H9 (cell line): ENCODE measurements at regions not wholly inside any gene's neighbourhood (a gene's known extent, or its start where the extent isn't known, plus 50 kb on each side); places are given as distances from the start of the nearest gene placed in this dataset.
A peak's percentile ranks its signal among the peaks of the same experiment; 100 is the strongest.

Experiments used
- DNase-seq: peaks from one replicate; pipeline ENCODE4 v3.0.0-alpha.2; 2017
- H2AFZ ChIP-seq: one replicate; pipeline ENCODE4 v1.6.1; 2013; ENCODE audit warnings: mild to moderate bottlenecking, low read length, control low read depth, moderate library complexity
- H2AK5ac ChIP-seq: 2 replicates; pipeline ENCODE4 v1.6.1; 2013; ENCODE audit warnings: low read length, control low read depth, mixed read lengths; ENCODE audit not compliant: insufficient read length
- H2BK120ac ChIP-seq: one replicate; pipeline ENCODE4 v1.6.1; 2013; ENCODE audit warnings: low read depth, mild to moderate bottlenecking, low read length, control low read depth, inconsistent platforms; ENCODE audit not compliant: poor library complexity, severe bottlenecking
- H2BK12ac ChIP-seq: 2 replicates; pipeline ENCODE4 v1.6.1; 2013; ENCODE audit warnings: low read length, control low read depth, mixed read lengths, low read depth; ENCODE audit not compliant: insufficient read length
- H2BK15ac ChIP-seq: 2 replicates; pipeline ENCODE4 v1.6.1; 2013; ENCODE audit warnings: low read depth, low read length, control low read depth
- H2BK20ac ChIP-seq: one replicate; pipeline ENCODE4 v1.6.1; 2013; ENCODE audit warnings: low read depth, mild to moderate bottlenecking, low read length, control low read depth, inconsistent platforms; ENCODE audit not compliant: poor library complexity, severe bottlenecking
- H2BK5ac ChIP-seq: 2 replicates; pipeline ENCODE4 v1.6.1; 2013; ENCODE audit warnings: low read length, control low read depth, mixed read lengths; ENCODE audit not compliant: insufficient read length
- H3K14ac ChIP-seq: 2 replicates; pipeline ENCODE4 v1.6.1; 2013; ENCODE audit warnings: low read length, control low read depth; ENCODE audit not compliant: insufficient read depth
- H3K18ac ChIP-seq: 2 replicates; pipeline ENCODE4 v1.6.1; 2013; ENCODE audit warnings: low read depth, mild to moderate bottlenecking, mixed read lengths, low read length, control low read depth; ENCODE audit not compliant: insufficient read length
- H3K23ac ChIP-seq: 2 replicates; pipeline ENCODE4 v1.6.1; 2013; ENCODE audit warnings: low read length, control low read depth, mixed read lengths, low read depth; ENCODE audit not compliant: insufficient read length
- H3K23me2 ChIP-seq: 2 replicates; pipeline ENCODE4 v1.6.1; 2013; ENCODE audit warnings: low read depth, mild to moderate bottlenecking, mixed read lengths, low read length, control low read depth; ENCODE audit not compliant: insufficient read length, poor library complexity, severe bottlenecking
- H3K27ac ChIP-seq: 2 replicates; pipeline ENCODE4 v1.5.1; 2013; ENCODE audit warnings: low read length, control low read depth, mixed read lengths, low read depth; ENCODE audit not compliant: insufficient read length
- H3K27me3 ChIP-seq: 2 replicates; pipeline ENCODE4 v1.6.1; 2013; ENCODE audit warnings: low read length, control low read depth, inconsistent platforms; ENCODE audit not compliant: insufficient read depth
- H3K4ac ChIP-seq: 2 replicates; pipeline ENCODE4 v1.6.1; 2013; ENCODE audit warnings: low read depth, mild to moderate bottlenecking, control low read depth, inconsistent platforms, low read length, moderate library complexity
- H3K4me1 ChIP-seq: 2 replicates; pipeline ENCODE4 v1.6.1; 2013; ENCODE audit warnings: low read length, control low read depth, inconsistent platforms; ENCODE audit not compliant: insufficient read depth
- H3K4me2 ChIP-seq: 2 replicates; pipeline ENCODE4 v1.6.1; 2013; ENCODE audit warnings: low read length, control low read depth, mixed read lengths; ENCODE audit not compliant: insufficient read length, insufficient read depth
- H3K56ac ChIP-seq: 2 replicates; pipeline ENCODE4 v1.6.1; 2013; ENCODE audit warnings: low read depth, mild to moderate bottlenecking, mixed read lengths, low read length, control low read depth; ENCODE audit not compliant: insufficient read length
- H3K79me1 ChIP-seq: 2 replicates; pipeline ENCODE4 v1.6.1; 2013; ENCODE audit warnings: low read depth, mild to moderate bottlenecking, moderate library complexity, low read length, control low read depth, inconsistent platforms; ENCODE audit not compliant: insufficient read depth, poor library complexity, severe bottlenecking
- H3K79me2 ChIP-seq: 2 replicates; pipeline ENCODE4 v1.6.1; 2013; ENCODE audit warnings: low read length, control low read depth, inconsistent platforms; ENCODE audit not compliant: insufficient read depth
- H3K9ac ChIP-seq: 2 replicates; pipeline ENCODE4 v1.6.1; 2013; ENCODE audit warnings: low read length, control low read depth, mixed read lengths; ENCODE audit not compliant: insufficient read length; ENCODE audit errors: extremely low read depth
- H3K9me3 ChIP-seq: one replicate; pipeline ENCODE4 v1.6.1; 2013; ENCODE audit warnings: low read depth, low read length, inconsistent platforms; ENCODE audit not compliant: control insufficient read depth
- H3T11ph ChIP-seq: one replicate; pipeline ENCODE4 v1.6.1; 2013; ENCODE audit warnings: mild to moderate bottlenecking, low read length, control low read depth, inconsistent platforms
- H4K20me1 ChIP-seq: one replicate; pipeline ENCODE4 v1.6.1; 2013; ENCODE audit not compliant: control insufficient read depth, insufficient read length, insufficient read depth
- H4K5ac ChIP-seq: 2 replicates; pipeline ENCODE4 v1.6.1; 2013; ENCODE audit warnings: low read depth, mild to moderate bottlenecking, mixed read lengths, low read length, control low read depth; ENCODE audit not compliant: insufficient read length
- H4K8ac ChIP-seq: replicated peaks from 2 replicates; pipeline ENCODE4 v1.6.1; 2013; ENCODE audit warnings: low read length, control low read depth, mixed read lengths, low read depth; ENCODE audit not compliant: insufficient read length
- H4K91ac ChIP-seq: 2 replicates; pipeline ENCODE4 v1.6.1; 2013; ENCODE audit warnings: low read depth, mild to moderate bottlenecking, moderate library complexity, mixed read lengths, low read length, control low read depth; ENCODE audit not compliant: insufficient read length
- H3K27ac Mint-ChIP-seq, 3 experiments: 2 replicates in 2 of 3; 3 replicates in 1 of 3; pipeline ENCODE4 v1.8.0; 2020 to 2021; ENCODE audit warnings: mixed read lengths in 3 of 3, mild to moderate bottlenecking in 1 of 3, moderate library complexity in 1 of 3
- H3K27me3 Mint-ChIP-seq: 2 replicates; pipeline ENCODE4 v1.8.0; 2021; ENCODE audit warnings: low read depth, mild to moderate bottlenecking, moderate library complexity, mixed read lengths
- H3K36me3 Mint-ChIP-seq, 3 experiments: 2 replicates in 2 of 3; 3 replicates in 1 of 3; pipeline ENCODE4 v1.8.0; 2020 to 2021; ENCODE audit warnings: low read depth in 3 of 3, mixed read lengths in 3 of 3; ENCODE audit not compliant: insufficient read depth in 1 of 3
- H3K4me1 Mint-ChIP-seq, 2 experiments: 2 replicates each; pipeline ENCODE4 v1.8.0; 2020; ENCODE audit warnings: mixed read lengths in 2 of 2
- H3K4me3 Mint-ChIP-seq, 2 experiments: 2 replicates in 1 of 2; 3 replicates in 1 of 2; pipeline ENCODE4 v1.8.0; 2020 to 2021; ENCODE audit warnings: mild to moderate bottlenecking in 2 of 2, mixed read lengths in 2 of 2, moderate library complexity in 1 of 2
- H3K9me3 Mint-ChIP-seq, 2 experiments: 2 replicates in 1 of 2; 3 replicates in 1 of 2; pipeline ENCODE4 v1.8.0; 2020; ENCODE audit warnings: mild to moderate bottlenecking in 2 of 2, mixed read lengths in 2 of 2, moderate library complexity in 1 of 2
- CTCF ChIP-seq: fragments of 200-600 bp; sonication (generic); conservative IDR thresholded peaks from 3 replicates; pipeline ENCODE4 v1.8.0; 2021; ENCODE audit warnings: antibody characterized with exemption, mild to moderate bottlenecking
- WGBS: extraction: QIAGEN DNeasy Blood & Tissue Kit; methylation state at CpG from one replicate; pipeline ENCODE4 v1.1.7; 2013; ENCODE audit warnings: missing lambda C conversion rate, low lambda C conversion rate, mixed read lengths; ENCODE audit not compliant: insufficient read length; ENCODE audit errors: extremely low coverage; 5-methylcytosine and 5-hydroxymethylcytosine counted together

DNA sequence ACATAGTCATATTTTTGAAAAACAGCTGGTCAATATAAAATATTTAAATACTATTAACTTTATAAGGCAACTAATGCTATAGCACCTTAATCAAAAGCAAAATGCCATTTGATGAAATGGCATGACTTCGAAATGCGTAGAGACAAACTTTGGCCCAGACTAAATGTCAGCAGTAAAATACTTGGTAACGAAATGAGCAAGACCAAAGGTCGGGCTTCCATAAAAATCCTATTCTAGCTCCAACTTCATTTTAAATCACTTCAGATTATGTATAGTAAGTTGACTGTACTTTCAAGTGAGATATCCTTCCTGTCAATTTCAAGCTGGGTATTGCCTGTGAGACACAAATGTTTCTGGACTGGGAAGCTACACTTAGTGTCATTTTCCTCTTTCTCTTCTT is 805.4 kb upstream of the ZNF608 start:
- Histone ChIP-seq H3T11ph (no peak overlapping the region), H3K14ac (no peak overlapping the region), H3K9me3 (no peaks in the 10 kb centered on the region), H2BK120ac (no peak overlapping the region), H3K79me1 (no peaks in the 10 kb centered on the region), H3K4me1 (no peaks in the 10 kb centered on the region), H3K18ac (no peak overlapping the region), H3K27ac (no peak overlapping the region), H2BK20ac (no peak overlapping the region), H3K27me3 (no peaks in the 10 kb centered on the region), H2AK5ac (no peak overlapping the region), H3K9ac (no peak overlapping the region), H3K4ac (no peak overlapping the region), H3K4me2 (no peak overlapping the region), H2BK12ac (no peak overlapping the region), H2AFZ (no peak overlapping the region), H3K23ac (no peak overlapping the region), H4K91ac (no peak overlapping the region), H2BK5ac (no peak overlapping the region), H3K56ac (no peak overlapping the region), H2BK15ac (no peak overlapping the region), H3K23me2 (no peaks in the 10 kb centered on the region), H4K5ac (no peak overlapping the region), H3K79me2 (no peaks in the 10 kb centered on the region), H4K8ac (no peak overlapping the region), H4K20me1 (no peaks in the 10 kb centered on the region)
- no CpG with 5 or more reads among the region's 4 CpGs for WGBS
- Mint-ChIP-seq H3K4me1 (peaks cover 13 to 21% of the 10 kb centered on the region in 2 experiments), H3K4me3 (no peak overlapping the region), H3K27ac (peak overlapping the region in 1 of 3 experiments; percentile 25; a peak in 1 of 7 replicates), H3K27me3 (no peaks in the 10 kb centered on the region), H3K36me3 (no peaks in the 10 kb centered on the region), H3K9me3 (no peaks in the 10 kb centered on the region)
- DNase-seq, result no peak
- TF ChIP-seq CTCF, result no peak
